22Rv1 (cell line): ENCODE measurements at regions not wholly inside any gene's neighbourhood (a gene's known extent, or its start where the extent isn't known, plus 50 kb on each side); places are given as distances from the start of the nearest gene placed in this dataset.
"Not testable (repeated sequence)": the region's sequence is repeated elsewhere in the genome, so short reads cannot be mapped to it uniquely, and the experiment has no call there.

ENCODE experiments used
- H3K27ac ChIP-seq: fragments of 450-650 bp; 2 replicates; pipeline ENCODE4 v1.5.1; 2017
- CTCF ChIP-seq: fragments of 450-650 bp; IDR thresholded peaks from 2 replicates; pipeline ENCODE4 v1.5.1; 2017; ENCODE audit warnings: mild to moderate bottlenecking
- ZFX ChIP-seq: fragments of 450-650 bp; IDR thresholded peaks from 2 replicates; pipeline ENCODE4 v1.6.1; 2017; ENCODE audit warnings: antibody characterized with exemption, borderline replicate concordance

GRCh38 chr3:153404157-153404556, 242.1 kb downstream of the RAP2B start:
- H3K27ac ChIP-seq: no peak overlapping the region
- no peak for TF ChIP-seq CTCF
- no peak for TF ChIP-seq ZFX

GRCh38 chr3:153405320-153405719, 243.3 kb downstream of the RAP2B start:
- H3K27ac ChIP-seq: not testable (repeated sequence)

GRCh38 chr3:153410517-153410916, 248.5 kb downstream of the RAP2B start:
- no peak for TF ChIP-seq CTCF
- no peak for TF ChIP-seq ZFX
- no peak overlapping the region for H3K27ac ChIP-seq

GRCh38 chr3:153414982-153415381, 253.0 kb downstream of the RAP2B start:
- TF ChIP-seq ZFX (no peak), CTCF (no peak)
- no peak overlapping the region for H3K27ac ChIP-seq

- no peak overlapping the region for H3K27ac ChIP-seq
- no peak for TF ChIP-seq ZFX
- no peak for TF ChIP-seq CTCF
Measured at GRCh38 chr3:153422314-153422713, 260.3 kb downstream of the RAP2B start.

GRCh38 chr3:153423820-153424219, 261.8 kb downstream of the RAP2B start:
- not testable (repeated sequence) for H3K27ac ChIP-seq

- TF ChIP-seq CTCF (no peak), ZFX (no peak)
Measured at GRCh38 chr3:153426344-153426743, 264.3 kb downstream of the RAP2B start.

GRCh38 chr3:153426803-153427202, 264.8 kb downstream of the RAP2B start:
- TF ChIP-seq CTCF (no peak), ZFX (no peak)
- H3K27ac ChIP-seq: no peak overlapping the region

More at GRCh38 chr3:153426344-153426743, 264.3 kb downstream of the RAP2B start:
- H3K27ac ChIP-seq: no peak overlapping the region
